SK-N-MC (cell line): ENCODE measurements at regions not wholly inside any gene's neighbourhood (a gene's known extent, or its start where the extent isn't known, plus 50 kb on each side); places are given as distances from the start of the nearest gene placed in this dataset.
"Not testable (repeated sequence)": the region's sequence is repeated elsewhere in the genome, so short reads cannot be mapped to it uniquely, and the experiment has no call there.

ENCODE experiments used
- DNase-seq: peaks from one replicate; pipeline ENCODE4 v3.0.0-alpha.2; 2011; ENCODE audit warnings: low read depth, low spot score
- H3K27ac ChIP-seq: fragments of 200-600 bp; sonication (generic); 2 replicates; pipeline ENCODE4 v1.5.1; 2016; ENCODE audit warnings: mixed run types
- H3K36me3 ChIP-seq: fragments of 200-600 bp; sonication (generic); 2 replicates; pipeline ENCODE4 v1.6.1; 2017; ENCODE audit warnings: antibody characterized with exemption, low read length, mixed read lengths; ENCODE audit not compliant: insufficient read depth
- H3K4me3 ChIP-seq: fragments of 200-600 bp; sonication (generic); 2 replicates; pipeline ENCODE4 v1.5.1; 2016
- H3K9ac ChIP-seq: fragments of 200-600 bp; sonication (generic); 2 replicates; pipeline ENCODE4 v1.8.0; 2017; ENCODE audit warnings: mixed run types, mixed read lengths; ENCODE audit not compliant: insufficient read length
- H3K9me3 ChIP-seq: fragments of 200-600 bp; sonication (generic); 2 replicates; pipeline ENCODE4 v1.6.1; 2017; ENCODE audit warnings: low read depth, mild to moderate bottlenecking, antibody characterized with exemption, low read length, moderate library complexity, mixed read lengths
- EZH2 ChIP-seq: fragments of 200-600 bp; sonication (generic); IDR thresholded peaks from one replicate; pipeline ENCODE4 v1.6.1; 2017; ENCODE audit warnings: antibody characterized with exemption
- FOXP2 ChIP-seq: optimal IDR thresholded peaks from 2 replicates; pipeline ENCODE3; 2011; ENCODE audit warnings: mild to moderate bottlenecking, moderate library complexity; ENCODE audit not compliant: insufficient read depth; ENCODE audit errors: extremely low read length, control extremely low read depth
- POLR2AphosphoS5 ChIP-seq: IDR thresholded peaks from 2 replicates; pipeline ENCODE4 v1.6.1; 2012; ENCODE audit warnings: mild to moderate bottlenecking, low read depth, low read length, borderline replicate concordance

DNA sequence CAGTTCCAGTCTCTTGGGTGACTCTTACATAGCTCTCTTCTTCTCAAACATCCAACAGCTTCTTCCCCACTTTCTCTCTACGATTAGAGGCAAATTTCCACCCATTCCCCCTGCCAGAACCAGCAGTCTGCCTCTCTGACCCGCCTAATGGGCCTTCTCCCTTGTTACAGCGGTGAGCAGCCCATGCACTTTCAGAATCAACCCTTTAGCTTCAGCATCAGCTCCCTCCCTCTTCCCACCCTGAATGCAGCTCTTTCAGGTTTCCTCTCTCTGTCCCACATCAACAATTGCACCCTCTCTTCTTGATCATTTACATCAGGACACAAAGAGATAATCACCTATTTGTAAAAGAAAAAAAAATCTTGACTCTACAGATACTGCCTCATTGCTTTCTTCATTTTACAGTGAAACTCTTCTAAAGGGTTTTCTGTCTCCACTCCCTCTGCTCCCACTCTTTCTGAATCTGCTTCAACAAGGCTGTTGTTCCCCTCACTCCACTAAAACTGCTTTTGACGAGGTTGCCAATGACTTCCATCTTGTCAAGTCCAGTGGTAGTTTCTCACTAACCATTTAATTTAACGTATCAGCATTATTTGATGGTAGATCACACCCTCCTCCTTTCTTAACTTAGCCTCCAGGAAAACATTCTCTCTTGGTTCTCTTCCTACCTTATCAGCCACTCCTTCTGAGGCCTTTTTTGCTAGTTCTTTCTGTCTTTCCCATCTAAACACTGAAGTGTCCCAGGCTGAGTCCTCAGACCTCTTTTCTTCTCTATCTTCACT lies 106.6 kb downstream of the NPY start:
- Histone ChIP-seq H3K9me3 (no peaks in the 10 kb centered on the region), H3K9ac (no peak overlapping the region), H3K27ac (no peak overlapping the region), H3K36me3 (no peaks in the 10 kb centered on the region), H3K4me3 (no peak overlapping the region)
- TF ChIP-seq POLR2AphosphoS5, result no peak
- no peak for TF ChIP-seq EZH2
- no peak for TF ChIP-seq FOXP2
- no peak for DNase-seq

GRCh38 chr7:24392774-24393173 lies 108.8 kb downstream of the NPY start:
- no peak for DNase-seq
- Histone ChIP-seq H3K4me3 (no peak overlapping the region), H3K9ac (no peak overlapping the region), H3K36me3 (no peaks in the 10 kb centered on the region), H3K27ac (no peak overlapping the region), H3K9me3 (no peaks in the 10 kb centered on the region)
- no peak for TF ChIP-seq EZH2
- TF ChIP-seq FOXP2, result no peak
- no peak for TF ChIP-seq POLR2AphosphoS5

- H3K4me3 ChIP-seq, result no peak overlapping the region
- TF ChIP-seq FOXP2, result no peak
- no peak for TF ChIP-seq EZH2
- no peak for TF ChIP-seq POLR2AphosphoS5
- DNase-seq, result no peak
- H3K9ac ChIP-seq, result no peak overlapping the region
- no peak overlapping the region for H3K27ac ChIP-seq
- H3K36me3 ChIP-seq, result no peaks in the 10 kb centered on the region
- H3K9me3 ChIP-seq, result no peaks in the 10 kb centered on the region
Observed at GRCh38 chr7:24395512-24395911, 111.5 kb downstream of the NPY start.

DNA sequence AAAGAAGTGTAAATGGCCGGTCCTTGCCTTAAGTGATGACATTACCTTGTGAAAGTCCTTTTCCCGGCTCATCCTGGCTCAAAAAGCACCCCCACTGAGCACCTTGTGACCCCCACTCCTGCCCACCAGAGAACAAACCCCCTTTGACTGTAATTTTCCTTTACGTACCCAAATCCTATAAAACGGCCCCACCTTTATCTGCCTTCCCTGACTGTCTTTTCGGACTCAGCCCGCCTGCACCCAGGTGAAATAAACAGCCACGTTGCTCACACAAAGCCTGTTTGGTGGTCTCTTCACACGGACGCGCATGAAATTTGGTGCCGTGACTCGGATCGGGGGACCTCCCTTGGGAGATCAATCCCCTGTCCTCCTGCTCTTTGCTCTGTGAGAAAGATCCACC lies 112.4 kb downstream of the NPY start:
- H3K9ac ChIP-seq, H3K9me3 ChIP-seq, DNase-seq, H3K27ac ChIP-seq, H3K36me3 ChIP-seq, H3K4me3 ChIP-seq: not testable (repeated sequence)

GRCh38 chr7:24401628-24402593 lies 117.9 kb downstream of the NPY start:
- no peaks in the 10 kb centered on the region for H3K36me3 ChIP-seq
- H3K9ac ChIP-seq, result no peak overlapping the region
- DNase-seq, result peak; percentile 35
- peak overlapping the region; percentile 57 for H3K4me3 ChIP-seq
- no peaks in the 10 kb centered on the region for H3K9me3 ChIP-seq
- H3K27ac ChIP-seq, result no peak overlapping the region
- TF ChIP-seq FOXP2, result no peak
- no peak for TF ChIP-seq EZH2
- TF ChIP-seq POLR2AphosphoS5, result no peak

DNA sequence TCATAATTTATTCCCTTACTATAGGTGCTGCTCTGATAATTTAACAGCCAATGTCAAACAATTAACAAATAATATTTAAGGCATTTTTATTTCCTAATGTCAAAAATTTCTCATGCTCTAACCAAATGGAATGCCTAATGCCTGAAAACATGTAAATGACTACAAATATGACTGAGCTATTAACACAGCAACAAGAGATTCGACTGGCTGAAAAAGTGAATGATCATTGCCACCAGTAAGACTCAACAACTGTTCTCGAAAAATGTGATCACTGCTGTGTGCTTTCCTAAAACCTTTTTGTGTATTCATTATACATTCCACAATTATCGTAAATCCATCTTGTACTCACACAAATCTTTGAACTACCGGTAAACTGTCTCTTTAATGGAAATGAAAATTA lies 118.7 kb downstream of the NPY start:
- DNase-seq, result no peak
- H3K36me3 ChIP-seq, result no peaks in the 10 kb centered on the region
- 0 out of 2 replicates have a peak overlapping the region, but pooled peaks have one; percentile 7 for H3K27ac ChIP-seq
- H3K9me3 ChIP-seq, result no peaks in the 10 kb centered on the region
- H3K9ac ChIP-seq, result peak overlapping the region; percentile 12
- no peak for TF ChIP-seq EZH2
- no peak for TF ChIP-seq POLR2AphosphoS5
- no peak for TF ChIP-seq FOXP2
- H3K4me3 ChIP-seq, result no peak overlapping the region

- Histone ChIP-seq H3K4me3 (no peak overlapping the region), H3K27ac (no peak overlapping the region), H3K9me3 (no peaks in the 10 kb centered on the region), H3K36me3 (no peaks in the 10 kb centered on the region), H3K9ac (no peak overlapping the region)
- no peak for TF ChIP-seq FOXP2
- no peak for TF ChIP-seq POLR2AphosphoS5
- no peak for TF ChIP-seq EZH2
- DNase-seq, result no peak
Observed at GRCh38 chr7:24403557-24403956, 119.6 kb downstream of the NPY start.

DNA sequence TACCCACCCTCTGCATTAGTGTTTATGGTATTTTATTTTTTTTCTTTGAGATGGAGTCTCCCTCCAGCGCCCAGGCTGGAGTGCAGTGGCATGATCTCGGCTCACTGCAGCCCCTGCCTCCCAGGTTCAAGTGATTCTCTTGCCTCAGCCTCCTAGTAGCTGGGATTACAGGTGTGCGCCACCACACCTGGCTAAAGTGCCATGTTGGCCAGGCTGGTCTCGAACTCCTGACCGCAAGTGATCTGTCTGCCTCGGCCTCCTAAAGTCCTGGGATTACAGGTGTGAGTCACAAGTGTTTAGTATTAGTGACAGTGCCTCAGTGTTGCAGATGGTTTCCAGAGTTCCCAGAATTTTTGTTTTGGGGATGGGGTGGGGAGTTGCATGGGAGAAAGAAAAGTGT lies 120.3 kb downstream of the NPY start:
- H3K4me3 ChIP-seq, result no peak overlapping the region
- H3K27ac ChIP-seq, result no peak overlapping the region
- DNase-seq, result no peak
- TF ChIP-seq FOXP2 (no peak), EZH2 (no peak)
- H3K9me3 ChIP-seq, result no peaks in the 10 kb centered on the region
- no peaks in the 10 kb centered on the region for H3K36me3 ChIP-seq
- H3K9ac ChIP-seq, result no peak overlapping the region
